Pons (tissue), 1 donor: ENCODE measurements at regions not wholly inside any gene's neighbourhood (a gene's known extent, or its start where the extent isn't known, plus 50 kb on each side); places are given as distances from the start of the nearest gene placed in this dataset.
"Not testable (repeated sequence)": the region's sequence is repeated elsewhere in the genome, so short reads cannot be mapped to it uniquely, and the experiment has no call there.

Experiments used
- DNase-seq: peaks from one replicate; pipeline ENCODE4 v3.0.0-alpha.2; 2016; ENCODE audit warnings: low spot score

DNA sequence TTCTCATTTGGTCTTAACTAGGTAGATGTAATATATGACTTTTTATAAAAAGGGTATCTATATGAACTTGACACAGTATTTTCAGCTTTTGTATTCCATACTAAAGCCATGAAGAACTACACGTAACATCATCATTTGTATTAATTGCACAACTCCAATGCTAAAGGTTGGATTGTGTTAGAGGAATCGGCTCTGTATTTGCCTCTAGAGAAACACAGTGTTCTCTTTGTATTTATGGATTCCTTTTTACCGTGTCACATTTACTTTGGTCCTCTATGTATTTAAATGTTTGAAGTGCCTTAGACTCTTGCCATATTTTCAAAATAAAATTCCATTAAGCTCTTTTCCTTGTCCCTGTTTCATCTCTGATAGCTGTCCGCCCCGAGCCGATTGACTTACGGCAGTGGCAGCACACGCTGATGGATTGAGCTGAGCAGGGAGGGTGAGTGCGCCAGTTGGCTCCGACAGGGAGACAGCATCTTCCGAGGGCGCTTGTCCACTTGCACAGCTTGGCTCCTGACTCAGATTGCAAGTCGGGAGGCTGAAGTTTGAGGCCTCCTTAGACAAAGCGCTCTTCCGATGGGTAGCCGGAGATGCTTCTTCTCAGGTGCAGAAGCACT lies 95.6 kb upstream of the DMRT1 start:
- DNase-seq, result no peak

DNA sequence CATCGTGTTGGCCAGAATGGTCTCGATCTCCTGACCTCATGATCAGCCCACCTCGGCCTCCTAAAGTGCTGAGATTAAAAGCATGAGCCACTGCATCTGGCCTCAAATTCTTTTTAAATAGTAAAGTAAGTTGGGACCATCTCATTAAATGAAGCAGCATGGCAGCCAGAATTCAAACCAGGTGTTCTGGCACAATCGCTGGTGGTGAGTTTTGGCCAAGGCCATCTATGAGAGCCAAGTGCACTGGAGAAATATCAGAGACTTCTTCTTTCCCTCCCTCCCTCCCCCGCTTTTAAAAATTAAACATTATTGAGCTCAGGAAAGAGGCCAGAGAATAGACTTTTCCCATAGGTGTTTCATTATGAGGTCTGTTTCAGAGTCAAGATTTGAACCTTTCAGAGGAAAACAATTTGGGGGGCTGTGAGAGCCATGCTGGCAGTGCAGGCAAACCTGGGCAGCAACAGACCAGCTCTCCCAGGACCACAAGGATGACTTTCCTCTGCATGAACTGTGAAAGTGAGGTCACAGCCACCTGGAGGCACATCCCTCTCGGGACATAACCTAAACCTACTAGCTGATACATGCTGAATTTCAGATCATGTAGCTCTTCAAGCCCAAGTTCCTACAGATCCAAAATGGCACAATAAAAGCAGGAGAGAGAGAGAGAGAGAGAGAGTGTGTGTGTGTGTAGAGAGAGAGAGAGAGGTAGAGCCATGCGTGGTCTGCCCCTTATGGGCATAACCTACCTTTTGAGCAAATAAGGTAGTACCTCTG lies 94.6 kb upstream of the DMRT1 start:
- DNase-seq, result no peak

DNA sequence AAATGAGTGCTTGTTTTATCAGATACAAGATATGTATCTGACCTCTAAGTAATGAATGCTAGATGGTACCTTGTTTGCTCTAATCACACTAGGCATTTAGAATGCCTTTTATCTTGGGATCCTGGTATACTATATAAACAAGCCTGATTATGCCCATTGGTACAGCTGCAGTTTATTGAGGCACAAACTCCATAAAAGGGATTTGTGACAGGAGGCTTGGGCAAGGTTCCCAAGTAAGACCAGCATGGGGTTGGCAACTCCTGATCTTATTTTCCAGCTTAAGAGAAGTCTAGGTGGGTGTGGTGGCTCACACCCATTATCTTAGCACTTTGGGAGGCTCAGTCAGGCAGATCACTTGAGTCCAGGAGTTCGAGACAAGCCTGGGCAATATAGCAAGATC lies 93.9 kb upstream of the DMRT1 start:
- DNase-seq, result no peak

DNA sequence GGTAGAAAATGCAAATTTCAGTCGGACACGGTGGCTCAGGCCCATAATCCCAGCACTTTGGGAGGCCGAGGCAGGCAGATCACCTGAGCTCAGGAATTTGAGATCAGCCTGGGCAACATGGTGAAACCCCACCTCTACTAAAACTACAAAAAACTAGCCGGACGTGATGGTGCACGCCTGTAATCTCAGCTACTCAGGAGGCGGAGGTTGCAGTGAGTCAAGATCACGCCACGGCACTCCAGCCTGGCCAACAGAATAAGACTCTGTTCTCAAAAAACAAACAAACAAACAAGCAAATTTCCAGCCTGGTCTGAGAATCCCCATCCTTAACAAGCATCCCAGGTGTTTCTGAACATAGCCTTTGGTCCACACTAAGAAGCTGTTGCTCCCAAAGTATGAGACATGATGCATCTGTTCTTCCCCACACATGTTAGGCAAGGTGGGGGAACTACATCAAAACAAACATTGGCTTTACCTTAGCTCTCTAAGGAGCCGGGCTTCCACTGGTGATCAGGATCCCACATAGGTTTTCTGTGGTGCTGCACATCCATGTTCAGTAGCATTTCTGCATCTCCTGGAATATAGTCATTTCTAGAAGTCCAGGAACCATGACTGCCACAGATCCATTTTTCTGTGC lies 92.5 kb upstream of the DMRT1 start:
- no peak for DNase-seq

DNA sequence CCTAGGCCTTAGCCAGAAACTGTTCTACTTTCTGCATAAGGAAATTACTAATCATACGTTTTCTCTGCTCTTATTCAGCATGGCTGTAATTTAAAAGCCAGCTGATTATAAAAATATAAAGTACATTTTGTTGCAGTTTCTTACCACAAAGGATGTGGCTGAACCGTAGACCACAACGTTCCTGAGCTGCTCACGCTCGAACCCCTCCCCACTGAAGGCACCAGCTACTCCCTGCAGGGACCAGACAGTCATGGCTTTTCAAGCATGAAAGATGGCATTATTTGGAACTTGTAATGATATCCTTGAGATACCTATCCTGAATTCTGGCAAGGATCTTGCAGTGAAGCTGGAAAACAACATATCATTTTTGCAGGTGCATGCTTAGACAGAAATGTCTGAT lies 91.8 kb upstream of the DMRT1 start:
- DNase-seq, result no peak

DNA sequence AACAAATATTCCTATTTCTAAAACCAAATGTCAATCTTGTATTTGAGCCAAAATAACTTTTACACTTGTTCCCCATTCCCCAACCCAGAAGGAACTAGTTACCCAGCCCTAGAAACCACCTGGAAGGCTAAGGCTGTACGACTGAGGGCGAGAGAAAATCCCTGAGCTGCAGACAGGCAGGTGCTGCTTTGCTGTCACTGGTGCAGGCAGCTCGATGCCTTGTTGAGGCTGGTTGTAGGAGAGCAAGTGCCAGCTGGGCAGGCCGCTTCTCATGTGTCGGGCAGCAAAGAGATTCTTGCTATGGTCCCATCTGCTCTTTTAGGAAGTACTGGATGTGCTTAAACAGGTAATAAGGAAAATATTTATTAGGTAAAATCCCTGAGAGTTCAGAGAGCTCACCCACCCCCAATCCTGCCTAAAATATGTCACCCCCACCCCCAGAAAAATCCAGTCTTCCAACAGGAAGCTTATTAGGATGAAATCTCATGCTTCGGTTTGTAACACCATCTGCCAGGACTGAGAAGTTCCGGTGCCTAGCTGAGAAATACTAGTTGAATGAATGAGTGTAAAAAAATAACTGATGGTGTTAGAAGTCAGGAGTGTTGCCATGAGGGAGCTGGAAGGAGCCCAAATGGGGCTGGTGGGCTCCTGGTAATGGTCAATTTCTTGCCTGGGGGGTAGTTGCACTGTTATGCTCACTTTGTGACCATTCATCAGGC lies 91.1 kb upstream of the DMRT1 start:
- no peak for DNase-seq

DNA sequence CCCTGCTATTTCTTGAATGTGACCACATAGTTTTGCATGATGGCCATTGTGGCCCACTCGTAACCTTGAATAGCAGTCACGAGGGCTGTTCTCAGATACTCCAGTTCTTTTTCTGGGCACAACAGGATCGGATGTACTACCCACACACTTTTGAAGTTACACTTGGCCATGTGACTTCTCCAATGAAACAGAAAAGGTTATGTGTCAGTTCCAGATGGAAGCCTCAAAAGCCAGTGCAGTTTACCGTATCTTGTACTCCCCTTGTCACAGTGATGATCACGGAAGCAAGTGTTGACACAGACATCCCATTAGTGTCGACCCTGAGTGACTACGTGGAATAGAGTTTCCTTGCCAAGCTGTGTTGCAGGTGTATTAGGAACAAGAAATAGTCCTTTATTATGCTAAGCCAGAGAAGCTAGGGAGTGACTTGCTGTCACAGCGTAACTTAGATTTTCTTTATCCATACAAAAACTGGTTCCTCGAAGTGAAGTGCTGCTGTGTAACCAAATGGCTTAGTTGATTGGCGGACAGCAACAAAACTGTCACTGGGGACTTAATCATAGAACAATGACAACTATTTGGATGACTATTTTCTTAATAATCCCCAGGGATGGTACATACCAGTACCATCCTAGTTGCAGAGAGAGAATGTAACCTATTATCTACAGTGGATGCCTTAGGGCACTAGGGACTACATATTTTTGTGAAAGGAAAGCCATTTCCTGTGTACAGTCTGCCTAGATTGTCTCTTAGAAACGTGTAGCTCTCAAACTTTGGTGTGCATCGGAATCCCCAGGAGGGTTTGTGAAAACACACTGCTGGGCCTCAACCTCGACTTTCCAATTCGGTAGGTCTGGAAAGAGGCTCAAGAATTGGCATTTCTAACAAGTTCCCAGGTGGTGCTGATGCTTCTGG lies 90.1 kb upstream of the DMRT1 start:
- no peak for DNase-seq

DNA sequence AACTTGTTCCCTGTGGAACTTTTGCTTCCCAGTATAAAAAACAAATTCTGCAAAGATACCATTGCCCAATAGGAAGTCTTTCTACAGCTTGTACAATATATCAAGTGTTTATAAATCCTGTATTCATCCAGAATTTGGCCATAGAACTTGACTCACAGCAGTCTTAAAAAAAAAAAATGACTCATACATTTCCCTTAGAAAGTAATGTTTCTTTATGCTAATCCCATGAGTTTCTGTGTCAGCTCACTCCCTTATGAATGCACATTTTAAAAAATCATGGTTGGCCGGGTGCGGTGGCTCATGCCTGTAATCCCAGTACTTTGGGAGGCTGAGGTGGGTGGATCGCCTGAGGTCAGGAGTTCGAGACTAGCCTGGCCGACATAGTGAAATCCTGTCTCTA lies 89.3 kb upstream of the DMRT1 start:
- no peak for DNase-seq

DNA sequence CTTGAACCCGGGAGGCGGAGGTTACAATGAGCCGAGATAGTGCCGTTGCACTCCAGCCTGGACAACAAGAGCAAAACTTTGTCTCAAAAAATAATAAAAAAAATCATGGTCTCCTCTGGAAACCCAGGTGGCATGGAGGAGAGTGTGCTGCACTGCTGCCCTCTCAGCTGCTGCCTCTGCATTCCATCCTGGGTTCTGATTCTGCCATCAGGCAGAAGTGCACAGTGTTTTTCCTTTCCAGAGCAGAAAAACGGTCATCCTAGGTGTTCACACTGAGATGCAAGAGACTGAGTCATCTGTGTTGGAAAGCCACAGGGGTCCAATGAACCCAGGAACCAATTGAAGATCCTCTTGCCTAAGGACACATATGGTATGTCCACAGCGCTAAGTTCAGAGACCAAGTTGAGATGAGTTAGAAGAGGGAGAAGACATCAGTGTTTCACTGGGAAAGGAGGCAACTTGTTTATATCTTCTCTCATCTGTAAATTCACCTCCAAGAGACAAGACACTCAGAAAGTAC lies 88.8 kb upstream of the DMRT1 start:
- DNase-seq, result no peak

DNA sequence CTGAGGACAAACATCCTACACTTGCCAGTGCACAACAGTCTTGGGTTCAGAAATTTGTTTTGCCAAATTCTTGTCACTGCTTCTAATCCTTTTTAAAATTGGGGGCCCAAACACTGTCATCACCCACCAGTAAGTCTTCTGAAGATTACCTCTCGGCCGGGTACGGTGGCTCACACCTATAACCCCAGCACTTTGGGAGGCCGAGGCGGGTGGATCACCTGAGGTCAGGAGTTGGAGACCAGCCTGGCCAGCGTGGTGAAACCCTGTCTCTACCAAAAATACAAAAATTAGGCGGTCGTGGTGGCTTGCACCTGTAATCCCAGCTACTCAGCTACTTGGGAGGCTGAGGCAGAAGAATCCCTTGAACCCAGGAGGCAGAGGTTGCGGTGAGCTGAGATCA lies 87.8 kb upstream of the DMRT1 start:
- DNase-seq, result not testable (repeated sequence)

DNA sequence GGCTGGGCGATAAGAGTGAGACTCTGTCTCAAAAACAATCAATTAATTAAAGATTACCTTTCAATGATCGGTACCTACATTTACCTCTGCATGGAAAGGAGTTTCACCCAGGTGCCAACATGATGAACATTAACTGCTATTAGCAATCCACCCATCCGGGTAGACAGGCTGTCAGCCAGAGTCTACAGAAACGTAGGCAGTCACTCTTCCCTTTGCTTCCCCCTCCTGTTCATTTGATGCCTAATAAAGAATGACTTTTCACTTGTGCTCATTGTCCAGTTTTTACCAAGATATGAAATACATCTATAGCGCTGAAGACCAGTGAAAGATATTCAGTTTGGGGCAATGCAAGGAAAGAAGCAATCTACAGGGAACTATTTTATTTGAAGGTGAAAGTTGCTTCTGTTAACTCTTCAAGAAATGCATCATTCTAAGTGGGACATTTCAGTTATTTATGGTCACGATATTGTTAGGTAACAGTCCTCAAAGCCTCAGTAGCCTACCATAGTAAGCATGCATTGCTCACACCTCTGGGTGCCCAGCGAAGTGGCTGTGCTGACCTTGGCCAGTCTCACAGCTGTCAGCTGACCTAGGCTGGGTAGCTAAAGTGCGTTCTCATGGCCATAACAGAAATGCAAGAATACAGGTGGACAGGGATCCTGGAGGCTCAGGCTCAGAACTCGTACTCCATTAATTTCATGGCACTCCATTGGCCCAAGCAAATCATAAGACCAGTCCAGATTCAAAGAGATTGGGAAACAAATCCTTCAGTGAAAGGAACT lies 87.2 kb upstream of the DMRT1 start:
- DNase-seq, result no peak

DNA sequence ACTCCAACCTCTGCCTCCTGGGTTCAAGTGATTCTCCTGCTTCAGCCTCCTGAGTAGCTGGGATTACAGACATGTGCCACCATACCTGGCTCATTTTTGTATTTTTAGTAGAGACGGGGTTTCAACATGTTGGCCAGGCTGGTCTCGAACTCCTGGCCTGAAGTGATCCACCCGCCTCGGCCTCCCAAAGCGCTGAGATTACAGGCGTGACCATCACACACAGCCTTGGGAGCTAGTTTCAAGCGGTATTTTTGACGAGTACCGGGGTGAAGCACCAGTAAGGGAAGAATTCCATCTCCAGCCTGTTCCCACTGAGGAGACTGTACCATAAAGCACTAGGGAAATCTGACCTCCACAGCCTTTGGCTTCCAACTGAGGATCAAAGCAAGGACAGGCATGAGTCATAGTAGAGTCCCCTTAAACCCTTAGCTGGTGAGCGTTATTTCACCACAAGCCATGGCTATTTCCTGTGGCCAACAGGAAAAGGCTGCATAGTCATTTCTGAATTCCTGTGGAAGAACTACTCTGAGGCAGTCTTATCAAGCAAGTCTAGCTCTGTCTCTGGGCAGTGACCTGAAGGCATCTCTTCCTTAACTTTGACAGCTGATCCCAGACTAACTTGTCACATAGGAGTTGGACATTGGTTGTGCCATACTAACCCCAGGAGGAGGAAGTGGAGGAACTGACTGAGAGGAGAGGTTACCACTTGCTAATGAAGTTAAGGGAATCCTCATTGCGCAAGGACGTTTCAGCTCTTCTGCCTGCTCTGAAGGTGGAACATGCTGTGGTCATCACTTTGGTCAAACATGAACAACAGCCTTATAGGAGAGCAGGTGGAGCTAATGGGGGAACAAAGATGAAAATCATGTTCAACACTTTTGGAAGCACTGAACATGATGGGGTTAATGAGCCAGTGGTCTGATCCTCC lies 85.8 kb upstream of the DMRT1 start:
- DNase-seq, result no peak

DNA sequence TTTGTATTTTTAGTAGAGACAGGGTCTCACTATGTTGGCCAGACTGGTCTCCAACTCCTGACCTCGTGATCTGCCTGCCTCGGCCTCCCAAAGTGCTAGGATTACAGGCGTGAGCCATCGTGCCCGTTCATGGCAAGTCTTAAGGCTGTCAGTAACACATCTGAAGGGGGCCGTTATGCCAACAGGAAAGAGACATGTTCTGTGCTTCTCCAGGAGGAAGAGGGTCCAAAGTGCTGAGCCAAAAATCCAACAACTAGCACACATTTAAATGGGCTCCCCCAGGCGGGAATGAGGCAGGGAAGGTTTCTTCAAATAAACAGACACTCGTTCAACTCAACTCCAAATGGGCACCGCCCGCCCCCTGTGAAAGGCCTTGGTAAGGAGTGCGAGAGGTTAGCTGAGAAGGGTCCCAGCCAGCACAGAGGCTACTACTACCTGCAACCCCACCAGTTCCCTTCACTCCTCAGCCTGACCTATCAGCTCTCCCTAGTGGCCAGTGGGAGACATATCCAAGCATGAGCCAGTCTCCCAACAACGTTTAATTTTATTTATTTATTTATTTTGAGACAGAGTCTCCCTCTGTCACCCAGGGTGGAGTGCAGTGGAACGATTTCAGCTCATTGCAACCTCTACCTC lies 84.1 kb upstream of the DMRT1 start:
- peak; percentile 69 for DNase-seq

DNA sequence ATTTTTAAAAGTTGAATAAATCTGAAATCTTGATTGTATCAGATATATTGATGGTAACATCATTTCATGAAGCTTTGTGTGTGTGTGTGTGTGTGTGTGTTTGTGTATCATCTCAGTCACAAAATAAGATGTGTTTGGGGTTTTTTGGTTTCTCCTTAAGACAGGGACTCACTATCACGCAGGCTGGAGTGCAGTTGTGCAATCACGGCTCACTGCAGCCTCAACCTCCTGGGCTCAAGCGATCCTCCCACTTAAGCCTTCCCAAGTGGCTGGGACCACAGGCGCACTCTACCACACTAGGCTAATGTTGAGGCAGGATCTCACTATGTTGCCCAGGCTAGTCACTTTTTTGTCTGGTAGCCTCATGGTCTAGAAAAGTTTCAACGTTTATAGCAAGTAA lies 83.4 kb upstream of the DMRT1 start:
- no peak for DNase-seq

DNA sequence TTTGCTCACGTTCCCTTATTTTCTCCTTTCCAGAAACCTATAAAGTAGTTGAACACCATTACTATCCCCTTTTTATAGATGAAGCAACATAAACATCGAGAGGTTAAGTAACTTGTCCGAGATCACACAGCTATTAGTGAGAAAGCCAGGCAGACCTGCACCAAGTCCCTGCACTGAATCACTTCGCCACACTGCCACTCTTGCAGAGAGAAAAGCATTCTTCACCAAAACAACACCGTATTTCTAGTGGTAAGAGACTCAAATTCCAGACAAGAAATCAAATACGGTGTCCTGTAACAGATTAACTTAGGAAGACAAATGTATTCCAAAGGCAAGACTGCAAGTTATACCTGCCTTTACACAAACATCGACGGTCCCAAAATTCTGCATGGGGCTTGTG lies 82.0 kb upstream of the DMRT1 start:
- no peak for DNase-seq

DNA sequence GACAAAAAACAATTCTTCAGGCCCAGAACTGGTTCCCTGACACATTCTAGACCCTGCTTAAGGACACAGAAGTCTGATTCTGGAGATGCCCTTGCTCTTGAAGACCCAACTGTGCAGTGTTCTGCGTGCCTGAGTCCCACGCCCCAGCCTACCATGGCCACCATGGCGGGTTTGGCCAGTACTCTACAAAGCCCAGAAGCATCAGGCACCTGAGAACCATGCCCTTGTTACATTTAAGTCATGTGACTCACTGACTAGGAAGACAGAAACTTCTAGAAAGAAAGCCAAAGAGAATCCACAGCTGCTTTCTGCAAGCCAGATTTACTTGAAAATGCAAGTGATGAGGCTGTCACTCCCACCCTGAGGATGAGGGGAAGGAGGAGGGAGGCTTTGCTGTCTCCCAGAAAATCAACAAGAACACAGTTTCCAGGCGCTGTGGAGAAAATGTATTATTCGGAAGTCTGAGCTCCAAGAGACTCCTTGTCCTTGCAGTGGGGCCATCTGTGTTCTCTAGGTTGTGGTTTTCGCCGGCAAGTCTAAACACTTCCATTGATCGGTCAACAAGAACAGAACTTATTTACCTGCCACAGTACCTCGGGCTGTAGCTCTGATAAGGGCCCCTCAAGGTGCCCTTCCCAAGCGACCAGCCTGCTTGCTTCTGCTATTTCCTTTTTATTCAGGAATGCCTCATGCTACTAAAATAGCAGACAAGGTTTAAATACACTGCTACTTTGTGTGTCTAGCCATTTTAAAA lies 81.3 kb upstream of the DMRT1 start:
- no peak for DNase-seq

DNA sequence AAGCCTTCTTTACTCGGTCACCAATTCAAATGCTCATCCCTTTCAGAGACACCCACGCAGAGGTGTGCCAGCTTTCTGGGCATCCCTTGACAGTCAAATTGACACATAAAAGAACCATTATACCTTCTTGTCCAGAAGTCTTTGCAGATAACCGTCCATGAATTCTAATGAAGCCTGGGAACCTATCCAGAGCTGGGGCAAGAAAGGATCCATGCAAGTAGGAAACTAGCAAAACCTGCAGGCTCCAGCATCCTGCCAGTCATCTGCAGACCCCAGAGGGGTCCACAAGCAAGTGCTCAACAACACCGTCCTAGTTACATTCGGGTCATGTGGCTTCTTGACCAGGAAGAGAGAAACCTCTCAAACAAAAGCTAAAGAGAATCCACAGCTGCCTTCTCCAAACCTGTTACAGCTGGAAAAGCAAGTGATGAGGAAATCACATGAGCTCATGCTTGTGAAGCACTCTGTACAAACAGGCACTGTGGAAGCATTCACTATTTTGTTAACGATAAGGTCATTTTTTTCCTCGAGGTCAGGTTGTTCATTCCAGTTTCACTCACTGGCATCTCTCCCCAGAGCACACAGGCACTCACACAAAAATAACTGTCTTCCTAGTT lies 80.2 kb upstream of the DMRT1 start:
- DNase-seq, result peak; percentile 59
